ENCODE measurements at regions not wholly inside any gene's neighbourhood (a gene's known extent, or its start where the extent isn't known, plus 50 kb on each side); places are given as distances from the start of the nearest gene placed in this dataset.

DNA sequence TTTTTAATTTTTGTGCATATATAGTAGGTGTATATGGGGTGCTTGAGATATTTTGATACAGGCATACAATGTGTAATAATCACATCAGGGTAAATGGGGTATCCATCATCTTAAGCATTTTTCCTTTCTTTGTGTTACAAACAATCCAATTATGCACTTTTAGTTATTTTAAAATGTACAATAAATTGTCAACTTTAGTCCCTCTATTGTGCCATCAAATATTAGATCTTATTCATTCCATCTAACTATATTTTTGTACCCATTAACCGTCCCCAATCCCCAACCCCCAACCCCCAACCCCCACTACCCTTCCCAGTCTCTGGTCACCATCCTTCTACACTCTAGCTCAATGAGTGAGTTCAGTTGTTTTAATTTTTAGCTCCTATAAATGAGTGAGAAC, 335.1 kb upstream of the C11orf87 start:
- DNase-seq (no peak), ATAC-seq (no peak)
- no peak overlapping the region for H3K4me3 ChIP-seq
- peaks cover 7% of the 10 kb centered on the region for H3K9me3 ChIP-seq
- no peaks in the 10 kb centered on the region for H3K36me3 ChIP-seq (ENCODE audit: low read depth)
- intact Hi-C loops (cut with DNase I, micrococcal nuclease), result no loop called here
- TF ChIP-seq, protein P1, sequence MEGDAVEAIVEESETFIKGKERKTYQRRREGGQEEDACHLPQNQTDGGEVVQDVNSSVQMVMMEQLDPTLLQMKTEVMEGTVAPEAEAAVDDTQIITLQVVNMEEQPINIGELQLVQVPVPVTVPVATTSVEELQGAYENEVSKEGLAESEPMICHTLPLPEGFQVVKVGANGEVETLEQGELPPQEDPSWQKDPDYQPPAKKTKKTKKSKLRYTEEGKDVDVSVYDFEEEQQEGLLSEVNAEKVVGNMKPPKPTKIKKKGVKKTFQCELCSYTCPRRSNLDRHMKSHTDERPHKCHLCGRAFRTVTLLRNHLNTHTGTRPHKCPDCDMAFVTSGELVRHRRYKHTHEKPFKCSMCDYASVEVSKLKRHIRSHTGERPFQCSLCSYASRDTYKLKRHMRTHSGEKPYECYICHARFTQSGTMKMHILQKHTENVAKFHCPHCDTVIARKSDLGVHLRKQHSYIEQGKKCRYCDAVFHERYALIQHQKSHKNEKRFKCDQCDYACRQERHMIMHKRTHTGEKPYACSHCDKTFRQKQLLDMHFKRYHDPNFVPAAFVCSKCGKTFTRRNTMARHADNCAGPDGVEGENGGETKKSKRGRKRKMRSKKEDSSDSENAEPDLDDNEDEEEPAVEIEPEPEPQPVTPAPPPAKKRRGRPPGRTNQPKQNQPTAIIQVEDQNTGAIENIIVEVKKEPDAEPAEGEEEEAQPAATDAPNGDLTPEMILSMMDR (IDR thresholded peaks at IDR 0.05), result no peak
- no peaks in the 10 kb centered on the region for H3K4me1 ChIP-seq (ENCODE audit: low read depth)

- intact Hi-C loops (cut with DNase I, micrococcal nuclease), result no loop called here
- no peak for DNase-seq
Observed at GRCh38 chr11:109088086-109088485, 333.9 kb upstream of the C11orf87 start.

GRCh38 chr11:109089144-109089543, 332.8 kb upstream of the C11orf87 start:
- DNase-seq (no peak), ATAC-seq (no peak)
- Histone ChIP-seq H3K4me3 (no peak overlapping the region), H3K4me1 (ENCODE audit: low read depth) (no peaks in the 10 kb centered on the region), H3K9me3 (peaks cover 2% of the 10 kb centered on the region), H3K36me3 (ENCODE audit: low read depth) (no peaks in the 10 kb centered on the region)
- intact Hi-C loops (cut with DNase I, micrococcal nuclease), result no loop called here
- TF ChIP-seq, protein P1 (IDR thresholded peaks at IDR 0.05), result no peak

More at GRCh38 chr11:109088086-109088485, 333.9 kb upstream of the C11orf87 start:
- H3K4me3 ChIP-seq, result no peak overlapping the region
- ATAC-seq, result no peak
- H3K36me3 ChIP-seq (ENCODE audit: low read depth), result no peaks in the 10 kb centered on the region
- no peaks in the 10 kb centered on the region for H3K4me1 ChIP-seq (ENCODE audit: low read depth)
- TF ChIP-seq, protein P1 (IDR thresholded peaks at IDR 0.05), result no peak
- peaks cover 7% of the 10 kb centered on the region for H3K9me3 ChIP-seq

- DNase-seq, result no peak
- ATAC-seq, result no peak
- H3K36me3 ChIP-seq (ENCODE audit: low read depth), result no peaks in the 10 kb centered on the region
- intact Hi-C loops (cut with DNase I, micrococcal nuclease), result no loop called here
- TF ChIP-seq, protein P1 (IDR thresholded peaks at IDR 0.05), result no peak
- no peaks in the 10 kb centered on the region for H3K4me1 ChIP-seq (ENCODE audit: low read depth)
- H3K4me3 ChIP-seq, result no peak overlapping the region
- no peaks in the 10 kb centered on the region for H3K9me3 ChIP-seq
Observed at GRCh38 chr11:109093354-109093753, 328.6 kb upstream of the C11orf87 start.

GRCh38 chr11:109096266-109096665, 325.7 kb upstream of the C11orf87 start:
- no peaks in the 10 kb centered on the region for H3K36me3 ChIP-seq (ENCODE audit: low read depth)

More at GRCh38 chr11:109096266-109096665, 325.7 kb upstream of the C11orf87 start:
- no peaks in the 10 kb centered on the region for H3K9me3 ChIP-seq
- H3K4me3 ChIP-seq, result no peak overlapping the region
- intact Hi-C loops (cut with DNase I, micrococcal nuclease), result no loop called here
- TF ChIP-seq, protein P1 (IDR thresholded peaks at IDR 0.05), result no peak
- DNase-seq, result no peak
- H3K4me1 ChIP-seq (ENCODE audit: low read depth), result no peaks in the 10 kb centered on the region
- ATAC-seq, result no peak
